Testis (tissue), 2 donors: ENCODE measurements at regions not wholly inside any gene's neighbourhood (a gene's known extent, or its start where the extent isn't known, plus 50 kb on each side); places are given as distances from the start of the nearest gene placed in this dataset.

Experiments used
- DNase-seq: peaks from one replicate; pipeline ENCODE4 v3.0.0-alpha.2; 2019
- H3K27ac ChIP-seq, 2 donors: fragments of 200-600 bp; sonication (generic); one replicate each; pipeline ENCODE4 v1.5.1; 2019
- H3K27me3 ChIP-seq: fragments of 200-600 bp; sonication (generic); one replicate; pipeline ENCODE4 v1.5.1; 2019
- H3K36me3 ChIP-seq: fragments of 200-600 bp; sonication (generic); one replicate; pipeline ENCODE4 v1.5.1; 2017; ENCODE audit warnings: low read depth; ENCODE audit errors: missing control alignments
- H3K4me1 ChIP-seq: fragments of 200-600 bp; sonication (generic); one replicate; pipeline ENCODE4 v1.5.1; 2019
- H3K4me3 ChIP-seq, 2 donors: fragments of 200-600 bp; sonication (generic); one replicate each; pipeline ENCODE4 v1.5.1; 2017 to 2019
- H3K9me3 ChIP-seq: fragments of 200-600 bp; sonication (generic); one replicate; pipeline ENCODE4 v1.5.1; 2017
- POLR2A ChIP-seq: fragments of 450-650 bp; IDR thresholded peaks from one replicate; pipeline ENCODE4 v1.6.1; 2017; ENCODE audit warnings: antibody characterized with exemption, mild to moderate bottlenecking, moderate library complexity
- WGBS, 2 donors: methylation state at CpG; one replicate each; pipeline ENCODE4 v1.1.5; 2018; 5-methylcytosine and 5-hydroxymethylcytosine counted together
- intact Hi-C: fragments of 100-400 bp; cut with DNase I; formaldehyde crosslinking; loops from one replicate; pipeline ENCODE4 v1.15.1; 2023; ENCODE audit warnings: low total_unique reads
- TF ChIP-seq, protein P1 (sequence below), 3 experiments: fragments of 450-650 bp in 2 of 3; fragments of 200-600 bp in 1 of 3; sonication (generic) in 1 of 3; IDR thresholded peaks; one replicate each; pipeline ENCODE4 v1.5.1; 2016 to 2019; ENCODE audit warnings: antibody characterized with exemption in 3 of 3, mild to moderate bottlenecking in 2 of 3, moderate library complexity in 1 of 3

DNA sequence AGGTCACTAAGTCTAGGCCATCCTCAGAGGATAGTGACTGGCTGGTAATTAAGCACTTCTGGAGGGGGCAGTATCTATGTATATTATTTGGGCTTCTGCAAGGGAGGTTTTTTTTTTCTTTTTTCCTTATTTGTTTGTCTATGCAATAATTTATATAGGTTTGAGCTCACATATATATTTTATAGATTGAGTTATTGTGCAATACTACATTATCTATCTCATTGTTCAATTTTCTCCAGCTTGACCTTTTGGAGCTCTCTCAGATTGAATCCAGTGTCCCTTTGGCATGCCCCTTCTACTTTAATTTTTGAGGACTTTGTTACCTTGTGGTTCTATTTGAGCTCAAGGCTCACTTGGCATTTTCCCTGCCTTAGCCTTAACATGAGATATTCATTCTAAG, 852.1 kb downstream of the KCNT2 start:
- Histone ChIP-seq H3K27ac (no peak overlapping the region), H3K27me3 (no peaks in the 10 kb centered on the region), H3K4me1 (no peaks in the 10 kb centered on the region), H3K36me3 (no peaks in the 10 kb centered on the region), H3K4me3 (no peak overlapping the region), H3K9me3 (no peaks in the 10 kb centered on the region)
- no peak for DNase-seq
- TF ChIP-seq, protein P1, sequence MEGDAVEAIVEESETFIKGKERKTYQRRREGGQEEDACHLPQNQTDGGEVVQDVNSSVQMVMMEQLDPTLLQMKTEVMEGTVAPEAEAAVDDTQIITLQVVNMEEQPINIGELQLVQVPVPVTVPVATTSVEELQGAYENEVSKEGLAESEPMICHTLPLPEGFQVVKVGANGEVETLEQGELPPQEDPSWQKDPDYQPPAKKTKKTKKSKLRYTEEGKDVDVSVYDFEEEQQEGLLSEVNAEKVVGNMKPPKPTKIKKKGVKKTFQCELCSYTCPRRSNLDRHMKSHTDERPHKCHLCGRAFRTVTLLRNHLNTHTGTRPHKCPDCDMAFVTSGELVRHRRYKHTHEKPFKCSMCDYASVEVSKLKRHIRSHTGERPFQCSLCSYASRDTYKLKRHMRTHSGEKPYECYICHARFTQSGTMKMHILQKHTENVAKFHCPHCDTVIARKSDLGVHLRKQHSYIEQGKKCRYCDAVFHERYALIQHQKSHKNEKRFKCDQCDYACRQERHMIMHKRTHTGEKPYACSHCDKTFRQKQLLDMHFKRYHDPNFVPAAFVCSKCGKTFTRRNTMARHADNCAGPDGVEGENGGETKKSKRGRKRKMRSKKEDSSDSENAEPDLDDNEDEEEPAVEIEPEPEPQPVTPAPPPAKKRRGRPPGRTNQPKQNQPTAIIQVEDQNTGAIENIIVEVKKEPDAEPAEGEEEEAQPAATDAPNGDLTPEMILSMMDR (IDR thresholded peaks at IDR 0.05) = no peak
- TF ChIP-seq POLR2A = no peak
- intact Hi-C loops = no loop called here

DNA sequence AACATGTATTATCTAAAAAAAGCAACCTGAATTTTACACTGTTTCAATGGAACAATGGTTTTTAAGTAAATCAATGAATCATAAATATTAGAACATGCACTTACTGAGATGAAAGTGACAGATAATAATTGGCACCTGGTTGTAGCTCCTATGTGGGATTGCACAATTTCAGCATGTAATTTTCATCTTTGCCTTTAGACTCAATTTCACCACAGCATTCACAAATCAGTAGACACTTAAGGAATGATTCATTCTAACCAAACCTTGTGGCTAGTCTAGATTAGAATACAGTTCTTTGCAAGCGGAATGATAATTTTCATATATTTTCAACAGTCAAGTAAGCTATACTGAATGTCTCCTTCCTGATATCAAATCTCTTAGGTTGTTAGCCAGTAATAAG, 853.4 kb downstream of the KCNT2 start:
- H3K36me3 ChIP-seq = no peaks in the 10 kb centered on the region
- no peaks in the 10 kb centered on the region for H3K27me3 ChIP-seq
- no peak for DNase-seq
- no peaks in the 10 kb centered on the region for H3K9me3 ChIP-seq
- no peak overlapping the region for H3K27ac ChIP-seq
- no peak overlapping the region for H3K4me3 ChIP-seq
- TF ChIP-seq, protein P1 (IDR thresholded peaks at IDR 0.05) = no peak
- TF ChIP-seq POLR2A = no peak
- intact Hi-C loops = no loop called here
- 84 to 97% methylated on average over 1 of the region's 1 CpG for WGBS, 2 donors
- no peaks in the 10 kb centered on the region for H3K4me1 ChIP-seq

DNA sequence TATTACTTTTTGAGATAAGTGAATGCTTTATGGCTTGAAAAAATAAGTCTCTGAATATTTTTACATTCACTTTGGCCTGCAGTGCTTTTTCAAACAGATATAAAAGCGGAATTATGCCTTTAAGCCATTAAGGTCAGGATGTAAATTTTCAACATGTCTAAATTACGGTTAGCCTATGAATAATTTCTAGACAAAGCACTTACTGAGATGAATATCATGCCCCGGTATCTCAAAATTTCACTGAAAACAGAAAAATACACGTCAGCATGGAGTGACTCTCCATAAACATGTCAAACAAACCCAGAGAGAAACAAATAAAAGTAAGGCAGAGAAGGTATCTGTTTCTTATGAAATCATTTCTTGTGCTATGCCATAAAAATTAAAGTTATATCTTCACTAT, 853.9 kb downstream of the KCNT2 start:
- no peaks in the 10 kb centered on the region for H3K4me1 ChIP-seq
- 68 to 78% methylated on average over 4 of the region's 4 CpGs for WGBS, 2 donors
- intact Hi-C loops = no loop called here
- TF ChIP-seq POLR2A = no peak
- TF ChIP-seq, protein P1 (IDR thresholded peaks at IDR 0.05) = no peak
- H3K27ac ChIP-seq = no peak overlapping the region
- no peaks in the 10 kb centered on the region for H3K9me3 ChIP-seq
- no peaks in the 10 kb centered on the region for H3K27me3 ChIP-seq
- no peak for DNase-seq
- no peaks in the 10 kb centered on the region for H3K36me3 ChIP-seq
- no peak overlapping the region for H3K4me3 ChIP-seq

DNA sequence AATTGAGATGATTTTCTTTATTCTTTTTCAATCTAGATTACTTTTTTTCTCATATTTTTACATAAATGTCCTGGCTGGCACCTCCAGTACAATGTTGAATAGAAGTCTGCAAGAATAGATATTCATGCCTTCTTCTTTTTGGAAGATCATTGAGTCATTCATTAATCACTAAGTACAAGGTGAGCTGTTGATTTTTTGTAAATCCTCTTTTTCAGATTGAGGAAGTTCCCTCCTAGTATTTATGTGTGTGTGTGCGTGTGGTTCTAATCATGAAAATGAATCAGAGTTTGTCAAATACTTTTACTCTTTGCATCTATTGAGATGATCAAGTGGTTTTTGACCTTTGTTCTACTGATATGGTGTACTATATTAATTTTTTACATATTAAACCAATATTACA, 859.3 kb downstream of the KCNT2 start:
- 92 to 100% methylated on average over 1 of the region's 1 CpG for WGBS, 2 donors
- TF ChIP-seq, protein P1 (IDR thresholded peaks at IDR 0.05) = no peak
- TF ChIP-seq POLR2A = no peak
- no peaks in the 10 kb centered on the region for H3K4me1 ChIP-seq
- no peaks in the 10 kb centered on the region for H3K27me3 ChIP-seq
- H3K4me3 ChIP-seq = no peak overlapping the region
- no peaks in the 10 kb centered on the region for H3K36me3 ChIP-seq
- no peak for DNase-seq
- intact Hi-C loops = no loop called here
- no peaks in the 10 kb centered on the region for H3K9me3 ChIP-seq
- no peak overlapping the region for H3K27ac ChIP-seq

DNA sequence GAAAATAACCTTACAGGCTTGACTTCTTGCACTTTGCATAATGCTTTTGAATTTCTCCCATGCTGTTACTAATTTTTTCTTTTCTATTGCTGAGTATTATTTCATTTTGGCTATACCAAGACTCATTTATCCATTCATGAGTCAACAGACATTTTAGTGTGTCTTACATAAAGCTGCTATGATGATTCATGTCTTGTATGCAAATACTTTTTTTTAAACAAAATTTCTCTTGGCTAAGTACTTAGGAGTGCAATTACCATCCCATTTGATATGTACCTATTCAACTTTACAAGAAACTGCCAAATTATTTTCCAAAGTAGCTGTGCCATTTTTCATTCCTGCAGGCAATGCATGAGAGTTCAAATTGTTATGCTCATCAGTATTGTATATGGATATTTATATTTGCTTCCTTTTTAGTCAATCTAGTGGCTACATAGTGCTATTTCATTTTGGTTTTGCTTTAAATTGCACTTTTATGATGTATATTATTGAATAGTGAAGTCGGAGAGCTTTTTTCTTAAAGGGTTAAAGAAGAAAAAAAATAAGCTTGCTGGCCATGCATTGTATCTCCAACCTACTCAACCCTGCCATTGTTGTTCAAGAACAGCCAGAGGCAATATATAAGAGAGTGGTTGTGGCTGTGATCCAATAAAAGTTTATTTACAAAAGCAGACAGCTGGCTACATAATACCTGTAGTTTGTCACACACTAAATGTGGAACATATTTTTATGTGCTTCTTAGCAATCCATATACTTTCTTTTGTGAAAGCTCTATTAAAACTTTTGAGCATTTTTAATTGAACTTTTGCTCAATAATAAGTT, 862.8 kb downstream of the KCNT2 start:
- no peak for TF ChIP-seq POLR2A
- TF ChIP-seq, protein P1 (IDR thresholded peaks at IDR 0.05) = no peak
- Histone ChIP-seq H3K9me3 (no peaks in the 10 kb centered on the region), H3K4me1 (no peaks in the 10 kb centered on the region), H3K27ac (no peak overlapping the region), H3K36me3 (no peaks in the 10 kb centered on the region), H3K27me3 (no peaks in the 10 kb centered on the region), H3K4me3 (no peak overlapping the region)
- DNase-seq = no peak
- intact Hi-C loops = no loop called here
- WGBS, 2 donors = 80 to 86% methylated on average over 1 of the region's 1 CpG
